LNCaP clone FGC (cell line): ENCODE measurements at regions not wholly inside any gene's neighbourhood (a gene's known extent, or its start where the extent isn't known, plus 50 kb on each side); places are given as distances from the start of the nearest gene placed in this dataset.

Experiments
- DNase-seq: peaks from one replicate; pipeline ENCODE4 v3.0.0-alpha.2; 2011; ENCODE audit warnings: low read depth
- H3K4me3 ChIP-seq: 2 replicates; pipeline ENCODE4 v1.5.1; 2011; ENCODE audit warnings: mild to moderate bottlenecking, low read depth, low read length, control low read depth
- CTCF ChIP-seq: IDR thresholded peaks from 2 replicates; pipeline ENCODE4 v1.5.1; 2012; ENCODE audit warnings: mild to moderate bottlenecking; ENCODE audit not compliant: control insufficient read depth, insufficient read depth; ENCODE audit errors: extremely low read depth

GRCh38 chr13:47232516-47232915 is 335.7 kb upstream of the HTR2A start:
- DNase-seq, result no peak
- no peak overlapping the region for H3K4me3 ChIP-seq
- no peak for TF ChIP-seq CTCF

GRCh38 chr13:47230155-47230554 is 333.3 kb upstream of the HTR2A start:
- no peak overlapping the region for H3K4me3 ChIP-seq
- DNase-seq, result no peak
- TF ChIP-seq CTCF, result no peak

GRCh38 chr13:47226516-47226915 is 329.7 kb upstream of the HTR2A start:
- H3K4me3 ChIP-seq, result no peak overlapping the region
- DNase-seq, result no peak
- no peak for TF ChIP-seq CTCF

GRCh38 chr13:47220453-47221140 is 323.7 kb upstream of the HTR2A start:
- no peak for TF ChIP-seq CTCF
- no peak overlapping the region for H3K4me3 ChIP-seq
- DNase-seq, result no peak

- no peak for DNase-seq
- H3K4me3 ChIP-seq, result no peak overlapping the region
- no peak for TF ChIP-seq CTCF
Measured at GRCh38 chr13:47218611-47219010, 321.8 kb upstream of the HTR2A start.

GRCh38 chr13:47216176-47216822 is 319.4 kb upstream of the HTR2A start:
- H3K4me3 ChIP-seq, result no peak overlapping the region
- no peak for DNase-seq
- no peak for TF ChIP-seq CTCF

- no peak for DNase-seq
- no peak overlapping the region for H3K4me3 ChIP-seq
- no peak for TF ChIP-seq CTCF
Measured at GRCh38 chr13:47215736-47216135, 318.9 kb upstream of the HTR2A start.
